ENCODE measurements at regions not wholly inside any gene's neighbourhood (a gene's known extent, or its start where the extent isn't known, plus 50 kb on each side); places are given as distances from the start of the nearest gene placed in this dataset.
"Not testable (repeated sequence)": the region's sequence is repeated elsewhere in the genome, so short reads cannot be mapped to it uniquely, and the experiment has no call there.

- DNase-seq, result no peak
These were observed 344.7 kb upstream of the PTBP2 start for GRCh38 chr1:96376846-96377245.

GRCh38 chr1:96384611-96385010, 337.0 kb upstream of the PTBP2 start:
- no peak for DNase-seq

- no peak for DNase-seq
These were observed 333.8 kb upstream of the PTBP2 start for GRCh38 chr1:96387785-96388184.

- DNase-seq, result no peak
These were observed 332.9 kb upstream of the PTBP2 start for GRCh38 chr1:96388421-96389310.

- DNase-seq, result no peak
These were observed 321.5 kb upstream of the PTBP2 start for GRCh38 chr1:96400089-96400488.

GRCh38 chr1:96409087-96409486, 312.5 kb upstream of the PTBP2 start:
- DNase-seq, result no peak

- DNase-seq, result no peak
These were observed 311.9 kb upstream of the PTBP2 start for GRCh38 chr1:96409689-96410088.

- no peak for DNase-seq
These were observed 310.6 kb upstream of the PTBP2 start for GRCh38 chr1:96411006-96411405.

GRCh38 chr1:96414598-96414997, 307.0 kb upstream of the PTBP2 start:
- DNase-seq, result no peak

GRCh38 chr1:96416111-96416595, 305.4 kb upstream of the PTBP2 start:
- no peak for DNase-seq

- no peak for DNase-seq
These were observed 304.7 kb upstream of the PTBP2 start for GRCh38 chr1:96416701-96417444.

GRCh38 chr1:96418969-96419368, 302.6 kb upstream of the PTBP2 start:
- DNase-seq, result no peak

- no peak for DNase-seq
These were observed 296.7 kb upstream of the PTBP2 start for GRCh38 chr1:96424877-96425276.

- no peak for DNase-seq
These were observed 296.0 kb upstream of the PTBP2 start for GRCh38 chr1:96425382-96426129.

GRCh38 chr1:96427616-96428015, 294.0 kb upstream of the PTBP2 start:
- DNase-seq, result no peak

- DNase-seq, result no peak
These were observed 276.3 kb upstream of the PTBP2 start for GRCh38 chr1:96445302-96445701.

GRCh38 chr1:96464066-96464465, 257.5 kb upstream of the PTBP2 start:
- no peak for DNase-seq

GRCh38 chr1:96464522-96464921, 257.1 kb upstream of the PTBP2 start:
- DNase-seq, result no peak

GRCh38 chr1:96464991-96465390, 256.6 kb upstream of the PTBP2 start:
- no peak for DNase-seq

GRCh38 chr1:96465441-96465840, 256.1 kb upstream of the PTBP2 start:
- no peak for DNase-seq

- DNase-seq, result no peak
These were observed 254.7 kb upstream of the PTBP2 start for GRCh38 chr1:96466842-96467241.

- DNase-seq, result not testable (repeated sequence)
These were observed 251.9 kb upstream of the PTBP2 start for GRCh38 chr1:96469726-96470125.

GRCh38 chr1:96472471-96472870, 249.1 kb upstream of the PTBP2 start:
- DNase-seq, result no peak
